H1 (cell line): ENCODE measurements at regions not wholly inside any gene's neighbourhood (a gene's known extent, or its start where the extent isn't known, plus 50 kb on each side); places are given as distances from the start of the nearest gene placed in this dataset.
"Not testable (repeated sequence)": the region's sequence is repeated elsewhere in the genome, so short reads cannot be mapped to it uniquely, and the experiment has no call there.

Source experiments
- CTCF ChIA-PET: fragments of 300-600 bp; sonication (Branson Sonifier 250); formaldehyde crosslinking; loops from one replicate; lab custom pipeline; 2021; ENCODE audit not compliant: partially characterized antibody; lab: Charles Lee
- POLR2A ChIA-PET: fragments of 300-600 bp; sonication (Branson Sonifier 250); formaldehyde crosslinking; loops from one replicate; lab custom pipeline; 2021; ENCODE audit warnings: inconsistent platforms; ENCODE audit not compliant: partially characterized antibody; lab: Charles Lee
- DNase-seq, 2 experiments: peaks; one replicate each; pipeline versions ENCODE4 v3.0.0 to v3.0.0-alpha.2; 2010 to 2022; ENCODE audit warnings: low spot score in 2 of 2, low read depth in 1 of 2, mixed read lengths in 1 of 2
- FAIRE-seq: peaks from 2 replicates; lab custom pipeline; 2011; peaks lifted over from hg19 to GRCh38; lab: Jason Lieb, UNC
- H2AFZ ChIP-seq: 2 replicates; pipeline ENCODE4 v1.8.1; 2012; ENCODE audit warnings: low read length, inconsistent platforms
- H2AK5ac ChIP-seq: 2 replicates; pipeline ENCODE4 v1.6.1; 2013; ENCODE audit warnings: low read depth, low read length
- H2BK120ac ChIP-seq: replicated peaks from 2 replicates; pipeline ENCODE3; 2013; ENCODE audit warnings: low read depth, low read length, inconsistent platforms
- H2BK12ac ChIP-seq: 2 replicates; pipeline ENCODE4 v1.6.1; 2013; ENCODE audit warnings: low read depth, low read length
- H2BK15ac ChIP-seq: 2 replicates; pipeline ENCODE4 v1.6.1; 2013; ENCODE audit warnings: low read length
- H2BK20ac ChIP-seq: 2 replicates; pipeline ENCODE4 v1.6.1; 2013; ENCODE audit warnings: low read length
- H2BK5ac ChIP-seq: 2 replicates; pipeline ENCODE4 v1.6.1; 2013; ENCODE audit warnings: low read depth, low read length
- H3K14ac ChIP-seq: 2 replicates; pipeline ENCODE4 v1.6.1; 2013; ENCODE audit warnings: inconsistent platforms; ENCODE audit not compliant: insufficient read length
- H3K18ac ChIP-seq: 2 replicates; pipeline ENCODE4 v1.6.1; 2013; ENCODE audit warnings: low read length; ENCODE audit errors: extremely low read depth
- H3K23ac ChIP-seq: 2 replicates; pipeline ENCODE4 v1.6.1; 2013; ENCODE audit warnings: inconsistent platforms; ENCODE audit not compliant: insufficient read length
- H3K23me2 ChIP-seq: 2 replicates; pipeline ENCODE4 v1.6.1; 2013; ENCODE audit warnings: low read depth, low read length
- H3K27ac ChIP-seq: 2 replicates; pipeline ENCODE4 v1.6.1; 2011; ENCODE audit warnings: low read depth, low read length, inconsistent platforms
- H3K27me3 ChIP-seq, 4 experiments: replicated peaks in 1 of 4; 1 replicate in 1 of 4; 2 replicates in 3 of 4; pipeline versions ENCODE4 v1.6.1 to v1.8.1; 2011 to 2013; ENCODE audit warnings: low read length in 3 of 4, mild to moderate bottlenecking in 3 of 4, inconsistent platforms in 2 of 4, mixed read lengths in 2 of 4, moderate library complexity in 1 of 4; ENCODE audit not compliant: control insufficient read depth in 3 of 4, insufficient read depth in 3 of 4; ENCODE audit errors: extremely low read depth in 1 of 4
- H3K36me3 ChIP-seq, 4 experiments: 2 replicates each; pipeline versions ENCODE4 v1.6.1 to v1.8.1; 2011 to 2013; ENCODE audit warnings: mild to moderate bottlenecking in 4 of 4, low read length in 3 of 4, moderate library complexity in 2 of 4, control low read depth in 1 of 4, inconsistent platforms in 1 of 4; ENCODE audit not compliant: insufficient read depth in 4 of 4, control insufficient read depth in 2 of 4
- H3K4ac ChIP-seq: replicated peaks from 2 replicates; pipeline ENCODE3; 2013; ENCODE audit warnings: low read length, low read depth, mixed read lengths, inconsistent platforms; ENCODE audit not compliant: insufficient read length
- H3K4me1 ChIP-seq, 4 experiments: replicated peaks in 1 of 4; 1 replicate in 1 of 4; 2 replicates in 3 of 4; pipeline versions ENCODE4 v1.6.1 to v1.8.1; 2011 to 2013; ENCODE audit warnings: low read length in 3 of 4, inconsistent platforms in 2 of 4, mixed read lengths in 1 of 4; ENCODE audit not compliant: insufficient read depth in 4 of 4, control insufficient read depth in 3 of 4
- H3K4me2 ChIP-seq, 2 experiments: 2 replicates each; pipeline versions ENCODE4 v1.6.1 to v1.8.1; 2011 to 2013; ENCODE audit warnings: low read depth in 2 of 2, low read length in 2 of 2, control low read depth in 1 of 2, inconsistent platforms in 1 of 2, mild to moderate bottlenecking in 1 of 2; ENCODE audit not compliant: insufficient read depth in 1 of 2
- H3K4me3 ChIP-seq, 4 experiments: fragments of 200-600, 300-600 bp in 1 of 4; sonication (generic), shearing (Covaris generic), sonication (Bioruptor Twin) in 1 of 4; 2 replicates each; pipeline versions ENCODE4 v1.5.1 to v1.8.1; 2011 to 2016; ENCODE audit warnings: low read length in 4 of 4, low read depth in 3 of 4, control low read depth in 2 of 4, inconsistent platforms in 2 of 4, mild to moderate bottlenecking in 2 of 4, mixed read lengths in 1 of 4, moderate library complexity in 1 of 4; ENCODE audit not compliant: insufficient read depth in 2 of 4; ENCODE audit errors: extremely low read depth in 1 of 4
- H3K56ac ChIP-seq: replicated peaks from 2 replicates; pipeline ENCODE3; 2013; ENCODE audit warnings: low read depth, mild to moderate bottlenecking, mixed read lengths, low read length, inconsistent platforms; ENCODE audit not compliant: insufficient read length
- H3K79me1 ChIP-seq: 2 replicates; pipeline ENCODE4 v1.6.1; 2013; ENCODE audit warnings: low read depth, low read length, control low read depth
- H3K79me2 ChIP-seq, 2 experiments: 2 replicates each; pipeline versions ENCODE4 v1.6.1 to v1.8.1; 2012 to 2013; ENCODE audit warnings: low read length in 2 of 2, mild to moderate bottlenecking in 2 of 2, inconsistent platforms in 1 of 2; ENCODE audit not compliant: insufficient read depth in 2 of 2, control insufficient read depth in 1 of 2
- H3K9ac ChIP-seq, 4 experiments: replicated peaks in 1 of 4; 1 replicate in 1 of 4; 2 replicates in 3 of 4; pipeline versions ENCODE4 v1.6.1 to v1.8.1; 2011 to 2013; ENCODE audit warnings: low read depth in 3 of 4, low read length in 3 of 4, control low read depth in 2 of 4, mild to moderate bottlenecking in 2 of 4, moderate library complexity in 2 of 4, inconsistent platforms in 1 of 4; ENCODE audit errors: extremely low read depth in 1 of 4
- H3K9me3 ChIP-seq, 2 experiments: 2 replicates each; pipeline versions ENCODE4 v1.6.1 to v1.8.1; 2012 to 2013; ENCODE audit warnings: mild to moderate bottlenecking in 2 of 2, moderate library complexity in 2 of 2, control low read depth in 1 of 2, inconsistent platforms in 1 of 2, low read depth in 1 of 2, low read length in 1 of 2, mixed read lengths in 1 of 2; ENCODE audit not compliant: insufficient read depth in 2 of 2
- H4K20me1 ChIP-seq, 2 experiments: replicated peaks in 1 of 2; 2 replicates each; pipeline versions ENCODE3 to v1.8.1; 2011 to 2013; ENCODE audit warnings: inconsistent platforms in 2 of 2, low read length in 2 of 2, mild to moderate bottlenecking in 1 of 2; ENCODE audit not compliant: insufficient read depth in 2 of 2, control insufficient read depth in 1 of 2
- H4K5ac ChIP-seq: 2 replicates; pipeline ENCODE4 v1.6.1; 2013; ENCODE audit warnings: low read length, low read depth, mixed read lengths, inconsistent platforms; ENCODE audit not compliant: insufficient read length
- H4K8ac ChIP-seq: 2 replicates; pipeline ENCODE4 v1.8.0; 2013; ENCODE audit warnings: mild to moderate bottlenecking, moderate library complexity, low read length, inconsistent platforms; ENCODE audit not compliant: insufficient read depth; ENCODE audit errors: extremely low read depth
- H4K91ac ChIP-seq: replicated peaks from 2 replicates; pipeline ENCODE3; 2013; ENCODE audit warnings: low read length, mixed read lengths, inconsistent platforms; ENCODE audit not compliant: insufficient read length
- WGBS, 2 experiments: shearing (Covaris generic) in 1 of 2; methylation state at CpG; one replicate each; pipeline versions ENCODE4 v1.1.6 to v1.1.7; 2013 to 2015; ENCODE audit warnings: low lambda C conversion rate in 2 of 2, mixed read lengths in 2 of 2, inconsistent platforms in 1 of 2, low coverage in 1 of 2, missing lambda C conversion rate in 1 of 2; ENCODE audit not compliant: insufficient replicate concordance in 2 of 2, insufficient coverage in 1 of 2, insufficient read length in 1 of 2; ENCODE audit errors: extremely low coverage in 1 of 2, missing lambda C conversion rate in 1 of 2; 5-methylcytosine and 5-hydroxymethylcytosine counted together

- H2BK20ac ChIP-seq, H3K4me2 ChIP-seq, H2BK15ac ChIP-seq, H3K79me1 ChIP-seq, H3K4me3 ChIP-seq, H3K18ac ChIP-seq, H3K9ac ChIP-seq, H2BK120ac ChIP-seq, H3K14ac ChIP-seq, DNase-seq, H2BK5ac ChIP-seq, H3K27ac ChIP-seq, FAIRE-seq, H2BK12ac ChIP-seq, H3K4me1 ChIP-seq, H2AFZ ChIP-seq, H4K20me1 ChIP-seq, H4K5ac ChIP-seq, H4K8ac ChIP-seq, H3K27me3 ChIP-seq, H3K23ac ChIP-seq, H3K56ac ChIP-seq, H2AK5ac ChIP-seq, H3K79me2 ChIP-seq, H3K36me3 ChIP-seq, H3K4ac ChIP-seq, H4K91ac ChIP-seq, H3K23me2 ChIP-seq, POLR2A ChIA-PET: not testable (repeated sequence)
- peaks cover 8 to 12% of the 10 kb centered on the region in 2 experiments; a peak in 3 of 4 replicates for H3K9me3 ChIP-seq
- CTCF ChIA-PET, result interaction anchor here (1.2 kb wide), 1 partner anchor 495 kb away, joined by 3 read pairs; no protein-coding TSS in a partner anchor
- WGBS, 2 experiments, result 92% methylated on average over 5 of the region's 5 CpGs; no CpG with 5 or more reads in 1 of the 2 experiments
Measured at GRCh38 chr7:89624155-89624554, 530.1 kb upstream of the STEAP1 start.
